ENCODE measurements at regions not wholly inside any gene's neighbourhood (a gene's known extent, or its start where the extent isn't known, plus 50 kb on each side); places are given as distances from the start of the nearest gene placed in this dataset.
"Not testable (repeated sequence)": the region's sequence is repeated elsewhere in the genome, so short reads cannot be mapped to it uniquely, and the experiment has no call there.

GRCh38 chr3:106965307-106965706 is 411.9 kb upstream of the CCDC54 start:
- Histone ChIP-seq H3K4me1 (ENCODE audit: insufficient read depth, poor library complexity, severe bottlenecking) (no peaks in the 10 kb centered on the region), H3K27ac (ENCODE audit: poor library complexity, severe bottlenecking) (no peak overlapping the region), H3K36me3 (ENCODE audit: low read depth) (no peaks in the 10 kb centered on the region), H3K9me3 (ENCODE audit: severe bottlenecking) (no peaks in the 10 kb centered on the region), H3K27me3 (ENCODE audit: insufficient read depth, poor library complexity, severe bottlenecking) (no peaks in the 10 kb centered on the region), H3K4me3 (ENCODE audit: severe bottlenecking) (no peak overlapping the region)
- ATAC-seq (ENCODE audit: low read depth), result no peak
- DNase-seq (ENCODE audit: low spot score), result no peak
- TF ChIP-seq, protein P1, sequence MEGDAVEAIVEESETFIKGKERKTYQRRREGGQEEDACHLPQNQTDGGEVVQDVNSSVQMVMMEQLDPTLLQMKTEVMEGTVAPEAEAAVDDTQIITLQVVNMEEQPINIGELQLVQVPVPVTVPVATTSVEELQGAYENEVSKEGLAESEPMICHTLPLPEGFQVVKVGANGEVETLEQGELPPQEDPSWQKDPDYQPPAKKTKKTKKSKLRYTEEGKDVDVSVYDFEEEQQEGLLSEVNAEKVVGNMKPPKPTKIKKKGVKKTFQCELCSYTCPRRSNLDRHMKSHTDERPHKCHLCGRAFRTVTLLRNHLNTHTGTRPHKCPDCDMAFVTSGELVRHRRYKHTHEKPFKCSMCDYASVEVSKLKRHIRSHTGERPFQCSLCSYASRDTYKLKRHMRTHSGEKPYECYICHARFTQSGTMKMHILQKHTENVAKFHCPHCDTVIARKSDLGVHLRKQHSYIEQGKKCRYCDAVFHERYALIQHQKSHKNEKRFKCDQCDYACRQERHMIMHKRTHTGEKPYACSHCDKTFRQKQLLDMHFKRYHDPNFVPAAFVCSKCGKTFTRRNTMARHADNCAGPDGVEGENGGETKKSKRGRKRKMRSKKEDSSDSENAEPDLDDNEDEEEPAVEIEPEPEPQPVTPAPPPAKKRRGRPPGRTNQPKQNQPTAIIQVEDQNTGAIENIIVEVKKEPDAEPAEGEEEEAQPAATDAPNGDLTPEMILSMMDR (IDR thresholded peaks at IDR 0.05; ENCODE audit: poor library complexity, severe bottlenecking), result no peak

DNA sequence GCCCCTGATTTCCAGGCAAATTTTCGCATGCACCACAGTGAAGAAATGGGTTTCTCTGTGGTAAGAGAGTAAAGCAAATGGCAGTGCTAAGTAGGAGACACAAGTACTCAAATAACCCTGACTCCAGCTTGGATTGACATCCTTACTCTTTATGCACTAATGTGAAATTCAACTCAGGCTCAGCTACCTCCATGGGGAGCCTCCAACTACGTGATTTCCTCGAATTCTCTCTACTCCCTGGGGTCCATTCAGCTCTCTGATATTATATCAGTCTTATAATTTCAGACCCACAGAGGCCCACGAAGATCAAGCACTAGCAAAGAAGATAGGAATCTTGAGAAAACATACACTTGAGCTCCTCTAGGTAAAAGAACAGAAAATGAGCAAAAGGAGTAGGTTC is 407.6 kb upstream of the CCDC54 start:
- Histone ChIP-seq H3K4me3 (ENCODE audit: severe bottlenecking) (no peak overlapping the region), H3K27ac (ENCODE audit: poor library complexity, severe bottlenecking) (no peak overlapping the region), H3K27me3 (ENCODE audit: insufficient read depth, poor library complexity, severe bottlenecking) (no peaks in the 10 kb centered on the region), H3K36me3 (ENCODE audit: low read depth) (no peaks in the 10 kb centered on the region), H3K4me1 (ENCODE audit: insufficient read depth, poor library complexity, severe bottlenecking) (no peaks in the 10 kb centered on the region), H3K9me3 (ENCODE audit: severe bottlenecking) (no peaks in the 10 kb centered on the region)
- no peak for ATAC-seq (ENCODE audit: low read depth)
- TF ChIP-seq, protein P1 (IDR thresholded peaks at IDR 0.05; ENCODE audit: poor library complexity, severe bottlenecking), result no peak
- no peak for DNase-seq (ENCODE audit: low spot score)

GRCh38 chr3:106981392-106981791 is 395.8 kb upstream of the CCDC54 start:
- DNase-seq (ENCODE audit: low spot score), result no peak
- no peak for ATAC-seq (ENCODE audit: low read depth)
- H3K27ac ChIP-seq (ENCODE audit: poor library complexity, severe bottlenecking), result no peak overlapping the region
- TF ChIP-seq, protein P1 (IDR thresholded peaks at IDR 0.05; ENCODE audit: poor library complexity, severe bottlenecking), result no peak
- H3K4me3 ChIP-seq (ENCODE audit: severe bottlenecking), result no peak overlapping the region
- no peaks in the 10 kb centered on the region for H3K36me3 ChIP-seq (ENCODE audit: low read depth)
- H3K9me3 ChIP-seq (ENCODE audit: severe bottlenecking), result peaks cover 2% of the 10 kb centered on the region
- H3K27me3 ChIP-seq (ENCODE audit: insufficient read depth, poor library complexity, severe bottlenecking), result no peaks in the 10 kb centered on the region
- H3K4me1 ChIP-seq (ENCODE audit: insufficient read depth, poor library complexity, severe bottlenecking), result no peaks in the 10 kb centered on the region

DNA sequence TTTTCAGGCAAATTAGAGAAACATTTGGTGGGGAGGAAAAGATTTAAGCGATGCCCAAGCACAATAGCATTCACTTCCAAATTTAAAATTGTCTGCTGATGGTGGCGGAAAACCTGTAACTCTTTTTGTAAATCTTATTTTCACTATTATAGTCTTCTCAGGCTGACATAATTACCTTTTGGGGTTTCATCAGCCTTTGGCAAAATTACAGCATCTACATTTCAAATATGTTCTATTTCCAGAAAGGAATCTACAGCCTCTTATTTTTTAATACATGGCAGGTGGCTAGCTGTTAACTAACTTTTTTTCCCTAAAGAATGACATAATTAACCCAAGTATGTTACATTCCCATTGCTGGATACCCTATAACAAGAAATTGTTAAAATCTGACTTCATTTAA is 391.5 kb upstream of the CCDC54 start:
- DNase-seq (ENCODE audit: low spot score) (no peak), ATAC-seq (ENCODE audit: low read depth) (no peak)
- Histone ChIP-seq H3K9me3 (ENCODE audit: severe bottlenecking) (peaks cover 2% of the 10 kb centered on the region), H3K27me3 (ENCODE audit: insufficient read depth, poor library complexity, severe bottlenecking) (no peaks in the 10 kb centered on the region), H3K36me3 (ENCODE audit: low read depth) (no peaks in the 10 kb centered on the region), H3K4me3 (ENCODE audit: severe bottlenecking) (no peak overlapping the region), H3K4me1 (ENCODE audit: insufficient read depth, poor library complexity, severe bottlenecking) (no peaks in the 10 kb centered on the region), H3K27ac (ENCODE audit: poor library complexity, severe bottlenecking) (no peak overlapping the region)
- TF ChIP-seq, protein P1 (IDR thresholded peaks at IDR 0.05; ENCODE audit: poor library complexity, severe bottlenecking), result no peak

- H3K36me3 ChIP-seq (ENCODE audit: low read depth); H3K4me1 ChIP-seq (ENCODE audit: insufficient read depth, poor library complexity, severe bottlenecking); H3K27me3 ChIP-seq (ENCODE audit: insufficient read depth, poor library complexity, severe bottlenecking); ATAC-seq (ENCODE audit: low read depth); H3K4me3 ChIP-seq (ENCODE audit: severe bottlenecking); H3K9me3 ChIP-seq (ENCODE audit: severe bottlenecking); DNase-seq (ENCODE audit: low spot score); H3K27ac ChIP-seq (ENCODE audit: poor library complexity, severe bottlenecking): not testable (repeated sequence)
Measured at GRCh38 chr3:106998841-106999682, 378.2 kb upstream of the CCDC54 start.
